Stimulated activated CD4-positive, alpha-beta T cell treated with anti-CD3 and anti-CD28 coated beads, Interleukin-12 subunit alpha, Interleukin-12 subunit beta, amount 100 ng/mL, for 24 hours (primary cell): ENCODE measurements at regions not wholly inside any gene's neighbourhood (a gene's known extent, or its start where the extent isn't known, plus 50 kb on each side); places are given as distances from the start of the nearest gene placed in this dataset.
"Not testable (repeated sequence)": the region's sequence is repeated elsewhere in the genome, so short reads cannot be mapped to it uniquely, and the experiment has no call there.

Experiments
- DNase-seq, 2 experiments: peaks; one replicate each; pipeline ENCODE4 v3.0.0-alpha.2; 2020; ENCODE audit warnings: low read depth in 2 of 2

- no peak for DNase-seq
These were observed 112.7 kb downstream of the GJA1 start for GRCh38 chr6:121548131-121548530.

GRCh38 chr6:121549736-121550135, 114.3 kb downstream of the GJA1 start:
- no peak for DNase-seq

- DNase-seq = no peak
These were observed 115.1 kb downstream of the GJA1 start for GRCh38 chr6:121550491-121551010.

DNA sequence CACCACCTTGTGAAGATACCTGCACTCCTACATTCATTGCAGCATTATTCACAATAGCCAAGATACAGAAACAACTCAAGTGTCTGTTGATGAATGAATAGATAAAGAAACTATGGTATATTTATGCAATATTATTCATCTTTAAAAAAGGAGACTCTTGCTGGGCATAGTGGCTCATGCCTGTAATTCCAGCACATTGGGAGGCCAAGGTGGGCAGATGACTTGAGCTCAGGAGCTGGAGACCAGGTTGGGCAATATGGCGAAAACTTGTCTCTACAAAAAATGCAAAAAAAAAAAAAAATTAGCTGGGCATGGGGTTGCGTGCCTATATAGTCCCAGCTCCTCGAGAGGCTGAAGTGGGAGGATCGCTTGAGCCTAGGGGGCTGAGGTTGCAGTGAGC, 119.8 kb downstream of the GJA1 start:
- no peak for DNase-seq

DNA sequence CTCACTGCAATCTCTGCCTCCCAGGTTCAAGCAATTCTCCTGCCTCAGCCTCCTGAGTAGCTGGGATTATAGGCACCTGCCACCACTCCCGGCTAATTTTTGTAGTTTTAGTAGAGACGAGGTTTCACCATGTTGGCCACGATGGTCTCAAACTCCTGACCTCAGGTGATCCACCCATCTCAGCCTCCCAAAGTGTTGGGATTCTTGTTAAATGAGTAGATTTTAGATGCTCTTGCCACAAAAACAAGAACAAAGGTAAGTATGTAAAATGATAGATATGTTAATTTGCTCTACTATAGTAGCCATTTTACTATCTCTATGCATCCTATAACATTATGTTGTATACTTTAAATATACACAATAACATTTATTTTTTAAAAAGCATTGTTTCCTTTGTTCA, 120.7 kb downstream of the GJA1 start:
- not testable (repeated sequence) for DNase-seq

DNA sequence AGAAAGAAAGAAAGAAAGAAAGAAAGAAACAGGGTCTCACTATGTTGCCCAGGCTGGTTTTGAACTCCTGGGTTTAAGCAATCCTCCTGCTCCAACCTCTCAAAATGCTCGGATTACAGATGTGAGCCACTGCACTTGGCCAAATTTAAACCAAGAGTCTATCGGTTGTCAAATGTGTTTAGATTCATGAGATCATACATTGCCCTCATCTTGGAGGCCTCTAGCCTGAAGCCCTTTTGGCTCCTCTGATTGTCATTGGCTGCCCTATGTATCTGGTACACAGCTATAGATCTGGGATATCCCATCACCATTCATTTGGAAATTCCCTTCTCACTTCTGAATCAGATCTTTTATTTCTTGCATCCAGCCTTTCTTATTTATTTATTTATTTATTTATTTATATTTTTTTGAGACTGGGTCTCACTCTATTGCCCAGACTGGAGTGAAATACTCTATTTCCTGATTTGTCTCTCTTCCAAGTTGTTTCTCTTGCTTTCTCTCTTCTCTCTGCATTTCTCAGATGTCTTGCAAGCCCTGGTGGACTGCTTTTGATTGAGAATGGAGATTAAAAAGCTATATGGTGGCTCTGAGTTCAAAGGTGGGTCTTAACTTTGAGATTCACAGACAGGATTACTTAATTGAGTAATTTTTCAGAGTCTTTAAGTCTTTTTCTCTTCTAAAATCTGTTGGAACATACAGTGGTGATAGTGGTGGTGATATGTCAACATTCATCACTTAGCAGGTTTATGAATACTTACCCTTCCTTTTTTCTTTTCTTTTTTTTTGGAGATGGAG, 121.9 kb downstream of the GJA1 start:
- no peak for DNase-seq

DNA sequence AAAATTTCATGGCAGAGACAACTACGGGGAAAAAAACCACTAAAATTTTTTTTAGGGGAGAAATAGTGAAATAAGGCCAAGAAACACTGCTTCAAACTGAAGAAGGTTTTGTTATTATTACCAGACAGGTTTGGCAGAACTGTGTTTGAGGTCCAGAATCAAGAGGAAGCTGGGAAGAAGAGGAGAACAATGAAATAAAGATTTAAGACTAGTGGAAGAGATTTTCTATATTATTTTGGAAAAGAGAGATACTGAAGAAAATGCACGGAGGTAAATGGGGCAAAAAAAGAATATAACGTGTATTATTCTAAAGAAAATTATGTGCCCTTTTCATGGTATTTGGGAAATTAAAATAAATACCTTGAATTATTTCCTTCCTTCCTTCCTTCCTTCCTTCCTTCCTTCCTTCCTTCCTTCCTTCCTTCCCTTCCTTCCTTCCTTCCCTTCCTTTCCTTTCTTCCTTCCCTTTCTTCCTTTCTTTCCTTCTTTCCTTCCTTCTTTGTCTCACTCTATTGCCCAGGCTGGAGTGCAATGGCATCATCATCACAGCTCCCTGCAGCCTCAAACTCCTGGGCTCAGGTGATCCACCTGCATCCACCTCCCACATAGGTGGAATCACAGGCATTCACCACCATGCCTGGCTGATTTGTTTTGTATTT, 124.3 kb downstream of the GJA1 start:
- no peak for DNase-seq

GRCh38 chr6:121560476-121560875, 125.0 kb downstream of the GJA1 start:
- DNase-seq = no peak

DNA sequence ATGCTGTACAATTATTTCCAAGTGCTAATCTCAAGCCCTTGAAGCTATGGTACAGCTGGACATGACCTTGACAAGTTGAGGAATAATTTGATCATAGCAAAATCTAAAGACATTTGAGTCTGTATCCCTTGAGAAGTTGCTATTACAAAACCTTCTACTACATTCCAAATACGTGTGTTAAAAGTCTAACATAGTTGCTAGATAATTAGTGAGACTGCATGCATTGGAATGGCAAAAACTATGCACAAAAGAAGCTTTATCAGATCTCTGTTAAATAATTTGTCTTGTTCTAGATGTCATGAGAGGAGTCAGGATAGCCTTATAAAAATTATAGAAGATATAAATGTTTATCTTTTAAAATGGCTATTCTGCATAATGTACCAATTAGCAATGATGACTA, 127.8 kb downstream of the GJA1 start:
- no peak for DNase-seq

- DNase-seq = not testable (repeated sequence)
These were observed 129.1 kb downstream of the GJA1 start for GRCh38 chr6:121564529-121564928.

- DNase-seq = no peak
These were observed 136.0 kb downstream of the GJA1 start for GRCh38 chr6:121571455-121571854.

DNA sequence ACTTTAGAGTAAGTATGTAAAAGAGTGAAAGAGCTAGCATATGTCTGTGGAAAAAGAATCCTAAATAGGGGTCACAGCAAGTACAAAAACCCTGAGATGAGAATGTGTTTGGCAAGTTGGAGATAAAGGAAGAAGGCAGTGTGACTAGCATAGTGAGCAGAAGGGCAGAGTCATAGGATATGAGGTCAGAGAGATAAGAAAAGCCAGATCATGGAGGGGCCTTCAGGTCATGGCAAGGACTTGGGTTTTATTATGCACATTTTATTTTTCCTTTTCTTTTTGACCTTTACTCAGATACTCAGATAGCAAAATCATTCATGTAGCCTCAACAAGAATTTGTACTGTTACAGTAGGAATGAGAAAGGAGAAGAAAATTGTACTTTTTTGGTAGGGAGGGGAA, 138.0 kb downstream of the GJA1 start:
- DNase-seq = no peak

DNA sequence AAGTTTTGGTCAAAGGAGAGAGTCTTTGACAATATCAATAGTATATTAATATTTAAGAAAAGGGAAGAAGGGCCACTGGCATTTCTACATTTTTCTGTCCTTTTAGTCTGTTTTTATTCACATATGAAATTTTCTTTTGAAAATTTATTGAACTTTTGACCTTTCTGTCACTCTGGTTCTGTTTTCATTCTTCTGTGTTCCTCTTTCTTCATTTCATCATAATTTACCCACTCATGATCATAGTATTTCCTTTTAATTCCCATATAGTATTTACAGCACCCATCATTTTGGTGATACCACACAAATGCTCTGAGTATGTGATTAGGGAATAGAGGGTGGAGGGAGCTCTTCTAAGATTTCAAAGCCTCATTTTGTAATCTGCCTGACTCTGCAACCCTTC, 142.8 kb downstream of the GJA1 start:
- DNase-seq = no peak

DNA sequence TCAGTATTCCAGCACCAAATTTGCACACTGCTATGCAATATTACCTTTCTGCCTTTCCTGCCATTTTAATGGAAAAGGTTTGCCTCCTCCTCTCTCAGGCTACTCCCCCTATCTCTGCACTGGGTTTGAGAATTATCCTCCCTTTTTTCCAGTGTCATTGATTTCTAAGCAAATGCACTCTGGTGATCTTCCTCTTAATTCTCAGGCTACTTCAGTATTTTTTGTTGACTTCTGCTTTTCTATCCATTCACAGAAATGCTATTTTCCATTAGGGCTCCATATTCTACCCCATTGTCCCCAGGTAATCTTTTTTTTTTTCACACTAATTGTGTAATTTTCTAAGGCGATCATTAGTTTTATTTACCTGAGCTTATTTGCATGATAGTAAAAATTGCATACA, 144.0 kb downstream of the GJA1 start:
- DNase-seq = no peak

GRCh38 chr6:121581327-121581726, 145.9 kb downstream of the GJA1 start:
- no peak for DNase-seq

GRCh38 chr6:121582262-121582661, 146.8 kb downstream of the GJA1 start:
- DNase-seq = no peak

DNA sequence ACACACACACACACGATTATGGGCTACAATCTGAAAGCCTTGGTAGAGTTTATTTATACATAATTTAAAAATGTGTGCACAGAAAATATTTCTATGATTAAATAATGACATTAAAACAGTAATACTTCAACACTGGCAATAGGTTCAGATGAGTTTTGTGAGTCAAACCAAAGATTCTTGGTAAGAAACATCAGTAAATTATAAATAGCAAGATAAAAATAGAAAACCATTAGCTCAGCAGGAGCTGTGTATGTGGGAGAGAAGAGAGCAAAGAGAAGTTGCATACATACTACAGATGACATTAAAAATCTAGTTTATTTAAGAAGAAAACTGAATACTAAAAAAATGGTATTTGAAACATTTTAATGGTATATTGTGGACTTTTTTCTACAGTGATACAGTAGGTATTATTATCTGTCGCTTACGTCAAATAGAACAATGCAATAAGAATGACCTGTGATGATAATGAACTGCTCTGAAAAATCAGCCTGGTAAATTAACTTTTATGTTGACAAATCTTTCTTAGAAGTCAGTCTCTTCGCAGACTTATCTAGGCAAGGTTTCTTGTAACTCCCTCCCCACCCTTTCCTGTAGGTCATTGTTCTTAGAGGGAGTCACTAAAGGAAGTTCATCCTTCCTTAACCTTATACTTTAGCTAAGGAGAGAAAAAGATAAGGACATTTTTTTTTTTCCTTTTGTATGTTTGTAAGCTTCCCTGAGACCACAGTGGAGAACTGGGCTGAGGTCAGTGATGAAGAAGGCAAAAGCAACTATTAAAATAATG, 149.3 kb downstream of the GJA1 start:
- no peak for DNase-seq

- no peak for DNase-seq
These were observed 155.0 kb downstream of the GJA1 start for GRCh38 chr6:121590438-121590837.

DNA sequence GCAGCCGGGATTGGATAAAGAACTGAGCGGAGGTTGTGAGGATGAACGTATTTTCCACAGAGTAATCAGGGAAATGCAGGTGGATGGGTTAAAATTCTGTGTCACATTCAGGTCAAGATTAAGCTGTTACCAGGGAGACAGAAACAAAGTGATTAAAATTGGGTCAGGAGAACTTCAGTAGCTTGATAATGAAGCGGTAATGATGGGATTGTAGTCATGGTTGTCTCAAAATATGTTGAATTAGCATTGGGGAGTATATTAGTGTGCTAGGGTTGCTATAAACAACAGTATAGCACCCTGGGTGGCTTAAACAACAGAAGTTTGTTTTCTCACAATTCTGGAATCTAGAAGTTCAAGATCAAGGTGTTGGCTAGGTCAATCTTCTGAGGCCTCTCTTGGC, 155.5 kb downstream of the GJA1 start:
- DNase-seq = no peak

DNA sequence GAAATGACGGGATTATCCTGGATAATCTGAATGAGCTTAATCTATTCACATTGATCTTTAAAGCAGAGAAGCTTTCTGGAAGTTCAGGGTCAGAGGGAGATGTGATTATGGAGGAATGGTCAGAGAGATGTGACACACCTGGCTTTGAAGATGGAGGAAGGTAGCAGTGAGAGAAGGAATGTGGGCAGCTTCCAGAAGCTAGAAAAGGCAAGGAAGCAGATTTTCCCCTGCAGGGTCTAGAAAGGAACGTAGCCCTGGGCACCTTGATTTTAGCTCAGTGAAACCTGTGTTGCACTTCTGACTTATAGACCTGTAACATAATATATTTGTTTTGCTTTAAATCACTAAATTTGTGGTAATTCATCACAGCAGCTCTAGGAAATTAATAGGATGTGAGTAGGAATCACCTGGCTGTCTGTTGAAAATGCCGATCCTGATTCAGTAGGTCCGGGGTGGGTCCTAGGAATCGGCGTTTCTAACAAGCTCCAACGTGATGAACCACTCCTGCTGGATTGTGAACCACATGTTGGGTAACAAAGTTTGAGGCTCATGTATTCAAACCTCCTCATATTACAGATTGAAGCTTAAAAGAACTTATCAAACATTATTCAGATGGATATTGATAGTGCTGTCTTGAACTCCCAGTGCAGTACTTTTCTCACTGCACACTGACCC, 157.0 kb downstream of the GJA1 start:
- DNase-seq = no peak

- DNase-seq = no peak
These were observed 157.7 kb downstream of the GJA1 start for GRCh38 chr6:121593011-121593641.
